Fibroblast of lung (primary cell): ENCODE measurements at regions not wholly inside any gene's neighbourhood (a gene's known extent, or its start where the extent isn't known, plus 50 kb on each side); places are given as distances from the start of the nearest gene placed in this dataset.

Experiments used
- EZH2 ChIP-seq: IDR thresholded peaks from 2 replicates; pipeline ENCODE4 v1.5.1; 2012; ENCODE audit warnings: low read length, control low read depth, mild to moderate bottlenecking; ENCODE audit errors: missing control alignments
- TF ChIP-seq, protein P1 (sequence below), 2 donors: IDR thresholded peaks in 1 of 2; conservative IDR thresholded peaks in 1 of 2; 1 replicate in 1 of 2; 2 replicates in 1 of 2; pipeline ENCODE4 v1.5.1; 2011 to 2012; ENCODE audit warnings: low read length in 2 of 2, control low read depth in 1 of 2, inconsistent platforms in 1 of 2, low read depth in 1 of 2, mild to moderate bottlenecking in 1 of 2

DNA sequence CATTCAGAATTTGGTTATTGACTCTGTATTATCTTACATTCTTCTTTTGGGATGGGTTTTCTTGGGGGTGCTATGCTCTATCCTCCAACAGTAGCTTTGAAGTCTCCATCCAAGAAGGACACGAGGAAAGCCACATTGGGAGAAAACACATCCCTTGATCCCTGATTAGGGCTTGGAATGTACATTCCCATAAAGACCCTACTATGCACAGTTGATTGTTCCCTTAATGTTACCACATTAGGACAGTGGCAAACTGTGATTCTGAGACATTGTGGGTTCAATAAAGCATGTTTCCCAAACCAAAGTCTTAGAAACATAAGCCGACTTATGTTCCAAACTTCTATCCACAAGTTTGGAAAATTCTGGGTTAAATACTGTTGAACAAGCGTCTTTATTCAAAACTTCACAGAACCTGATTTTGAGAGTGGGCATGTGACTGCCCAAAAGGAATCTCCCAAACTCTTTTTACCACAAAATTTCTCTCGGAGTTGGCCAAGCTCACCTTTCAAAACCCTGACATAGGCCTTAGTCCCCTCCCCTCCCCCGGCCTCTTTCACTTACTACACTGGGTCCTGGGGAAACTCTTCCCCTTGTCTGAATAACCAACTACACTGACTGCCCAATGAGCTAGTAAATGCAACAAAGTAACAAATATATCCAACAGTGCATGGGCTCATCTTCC lies 177.0 kb upstream of the KAZN start:
- TF ChIP-seq, protein P1, sequence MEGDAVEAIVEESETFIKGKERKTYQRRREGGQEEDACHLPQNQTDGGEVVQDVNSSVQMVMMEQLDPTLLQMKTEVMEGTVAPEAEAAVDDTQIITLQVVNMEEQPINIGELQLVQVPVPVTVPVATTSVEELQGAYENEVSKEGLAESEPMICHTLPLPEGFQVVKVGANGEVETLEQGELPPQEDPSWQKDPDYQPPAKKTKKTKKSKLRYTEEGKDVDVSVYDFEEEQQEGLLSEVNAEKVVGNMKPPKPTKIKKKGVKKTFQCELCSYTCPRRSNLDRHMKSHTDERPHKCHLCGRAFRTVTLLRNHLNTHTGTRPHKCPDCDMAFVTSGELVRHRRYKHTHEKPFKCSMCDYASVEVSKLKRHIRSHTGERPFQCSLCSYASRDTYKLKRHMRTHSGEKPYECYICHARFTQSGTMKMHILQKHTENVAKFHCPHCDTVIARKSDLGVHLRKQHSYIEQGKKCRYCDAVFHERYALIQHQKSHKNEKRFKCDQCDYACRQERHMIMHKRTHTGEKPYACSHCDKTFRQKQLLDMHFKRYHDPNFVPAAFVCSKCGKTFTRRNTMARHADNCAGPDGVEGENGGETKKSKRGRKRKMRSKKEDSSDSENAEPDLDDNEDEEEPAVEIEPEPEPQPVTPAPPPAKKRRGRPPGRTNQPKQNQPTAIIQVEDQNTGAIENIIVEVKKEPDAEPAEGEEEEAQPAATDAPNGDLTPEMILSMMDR (conservative IDR thresholded peaks at IDR 0.05 in 1 of 2, IDR thresholded peaks at IDR 0.05 in 1 of 2; ENCODE audit: low read depth in 1 of 2, low read length in 2 of 2), result no peak
- TF ChIP-seq EZH2, result no peak
